NCI-H1417 (cell line): ENCODE measurements at regions not wholly inside any gene's neighbourhood (a gene's known extent, or its start where the extent isn't known, plus 50 kb on each side); places are given as distances from the start of the nearest gene placed in this dataset.
A peak's percentile ranks its signal among the peaks of the same experiment; 100 is the strongest.
"Not testable (repeated sequence)": the region's sequence is repeated elsewhere in the genome, so short reads cannot be mapped to it uniquely, and the experiment has no call there.

Source experiments
- DNase-seq, 3 experiments: peaks; one replicate each; lab custom pipeline; 2025; lab: John Stamatoyannopoulos, UW

DNA sequence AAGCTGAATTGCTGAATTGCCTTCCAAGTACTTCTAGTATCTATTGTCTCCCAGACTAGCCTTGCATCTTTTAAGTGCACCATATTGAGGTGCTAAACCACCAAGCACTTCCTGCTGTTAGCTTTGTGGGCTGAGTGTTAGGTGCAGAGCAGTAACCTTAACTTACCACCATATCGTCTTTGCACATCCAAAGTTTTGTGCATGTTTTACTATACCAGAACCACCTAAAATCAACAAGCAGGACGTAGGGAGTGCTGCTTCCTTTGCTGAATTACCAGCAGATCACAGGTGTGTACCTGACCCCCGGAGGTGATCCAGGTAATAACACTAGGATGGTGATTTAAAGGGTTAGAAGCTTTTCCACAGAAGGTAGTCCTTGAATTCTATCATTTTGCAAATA lies 359.9 kb upstream of the HNRNPA3 start:
- DNase-seq: peak; percentile 18 to 74 (median 43)

DNA sequence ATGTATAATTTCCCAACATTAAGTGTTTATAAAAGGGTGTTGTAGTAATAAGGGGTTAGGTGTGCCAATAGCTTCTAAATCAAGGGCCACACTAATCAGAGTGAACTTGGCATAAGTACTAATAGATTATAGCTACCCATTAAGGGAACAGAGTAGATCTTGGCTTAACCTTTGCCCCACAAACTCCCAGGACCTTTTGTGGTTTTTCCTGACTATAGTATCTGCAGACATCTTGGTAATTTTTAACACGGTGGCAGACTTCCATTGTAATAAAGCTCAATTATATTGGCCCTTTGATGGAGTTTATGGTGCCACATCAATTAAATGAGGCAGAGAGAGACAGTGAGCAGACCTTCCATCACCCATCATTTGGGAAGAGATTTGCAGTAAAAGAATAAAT lies 358.5 kb upstream of the HNRNPA3 start:
- peak in 1 of 3 experiments; percentile 29 for DNase-seq

DNA sequence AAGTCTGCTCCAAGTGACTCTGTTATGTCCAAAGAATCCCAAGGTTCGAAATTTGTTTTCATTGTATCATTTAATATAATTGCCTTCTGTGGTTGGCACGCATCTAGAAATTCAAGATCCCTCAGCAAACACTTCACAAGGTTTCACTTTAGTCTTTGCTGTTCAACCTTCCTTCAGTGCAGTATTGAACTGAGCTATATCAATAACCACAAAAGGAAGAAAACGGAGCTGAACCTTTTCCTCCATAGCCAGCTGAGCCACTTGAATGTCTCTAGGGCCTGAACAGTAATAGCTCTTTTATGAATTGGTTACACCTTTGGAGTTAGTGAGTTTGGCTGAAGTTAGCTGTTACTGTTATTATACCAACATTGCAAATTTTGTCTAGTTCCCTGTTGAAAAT lies 357.7 kb upstream of the HNRNPA3 start:
- peak in 2 of 3 experiments; percentile 11 to 46 for DNase-seq

DNA sequence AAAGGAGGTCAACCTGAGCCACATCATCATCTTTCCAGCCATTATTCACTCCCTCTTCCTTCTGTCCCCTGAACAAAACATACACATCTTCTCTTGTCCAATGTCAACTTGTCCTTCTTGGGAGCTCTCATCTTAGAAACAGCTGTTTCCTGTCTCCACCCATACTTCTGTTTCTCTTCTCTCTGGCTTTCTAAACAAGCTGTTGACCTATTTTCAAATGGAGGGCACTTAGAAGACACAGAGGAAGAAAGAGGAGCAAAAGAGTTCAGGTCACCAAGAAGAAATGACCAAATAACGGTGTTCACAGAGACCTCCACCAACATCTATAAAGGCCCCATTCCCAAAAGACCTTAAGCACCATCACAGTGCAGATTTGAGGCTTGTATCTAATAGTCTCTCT lies 355.9 kb upstream of the HNRNPA3 start:
- no peak for DNase-seq

DNA sequence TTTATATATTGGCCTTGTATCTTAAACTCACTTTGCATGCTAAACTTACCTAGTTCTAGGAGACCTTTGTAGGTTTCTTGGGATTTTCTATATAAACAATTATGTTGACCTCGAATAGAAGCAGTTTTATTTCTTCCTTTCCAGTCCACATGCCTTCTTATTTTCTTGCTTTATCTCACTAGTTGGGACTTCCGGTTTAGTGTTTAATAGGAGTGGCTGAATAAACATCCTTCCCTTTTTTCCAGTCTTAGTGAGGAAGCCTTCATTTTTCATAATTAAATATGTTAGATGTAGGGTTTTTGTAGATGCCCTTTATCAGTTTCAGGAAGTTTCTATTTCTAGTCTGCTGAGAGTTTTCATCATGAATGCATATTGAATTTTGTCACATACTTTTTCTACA lies 347.3 kb upstream of the HNRNPA3 start:
- DNase-seq: no peak

DNA sequence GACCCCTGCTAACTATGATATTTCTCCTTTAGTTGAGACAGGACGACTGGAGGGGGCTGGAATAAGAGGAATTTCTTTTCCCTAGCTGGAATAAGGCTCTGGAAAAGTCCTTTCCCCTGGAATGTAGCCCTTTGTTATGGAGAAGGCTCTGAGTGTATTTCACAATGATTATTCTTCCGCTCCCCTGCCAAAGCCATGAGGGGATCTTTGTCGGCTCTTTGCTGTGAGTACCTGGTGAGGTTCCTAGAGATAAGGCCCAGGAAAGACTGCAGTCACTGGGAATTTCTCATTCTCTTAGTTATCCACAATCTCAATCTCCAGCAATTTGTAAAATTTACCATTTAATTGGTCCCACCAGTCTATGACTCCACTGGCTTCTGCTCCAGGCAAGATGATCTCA lies 340.2 kb upstream of the HNRNPA3 start:
- DNase-seq: no peak

DNA sequence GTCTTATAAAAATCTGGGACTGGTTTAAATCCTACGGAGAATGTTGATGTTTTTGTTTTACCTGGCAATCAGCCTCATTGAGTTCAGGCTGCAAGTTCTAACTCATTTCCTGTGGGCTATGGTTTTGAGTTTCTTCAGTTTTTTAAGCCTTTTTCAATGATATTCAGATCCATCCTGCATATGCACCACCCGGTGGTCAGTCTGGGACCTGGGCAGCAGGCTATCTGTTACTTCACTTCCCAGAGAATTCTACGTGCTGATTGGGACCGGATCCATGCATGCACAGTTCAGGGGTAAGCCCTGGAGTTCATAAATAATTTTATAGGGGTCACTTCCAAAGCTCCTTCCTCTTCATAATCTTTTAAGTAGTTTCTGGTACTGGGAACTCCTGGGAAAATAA lies 339.2 kb upstream of the HNRNPA3 start:
- DNase-seq: no peak

DNA sequence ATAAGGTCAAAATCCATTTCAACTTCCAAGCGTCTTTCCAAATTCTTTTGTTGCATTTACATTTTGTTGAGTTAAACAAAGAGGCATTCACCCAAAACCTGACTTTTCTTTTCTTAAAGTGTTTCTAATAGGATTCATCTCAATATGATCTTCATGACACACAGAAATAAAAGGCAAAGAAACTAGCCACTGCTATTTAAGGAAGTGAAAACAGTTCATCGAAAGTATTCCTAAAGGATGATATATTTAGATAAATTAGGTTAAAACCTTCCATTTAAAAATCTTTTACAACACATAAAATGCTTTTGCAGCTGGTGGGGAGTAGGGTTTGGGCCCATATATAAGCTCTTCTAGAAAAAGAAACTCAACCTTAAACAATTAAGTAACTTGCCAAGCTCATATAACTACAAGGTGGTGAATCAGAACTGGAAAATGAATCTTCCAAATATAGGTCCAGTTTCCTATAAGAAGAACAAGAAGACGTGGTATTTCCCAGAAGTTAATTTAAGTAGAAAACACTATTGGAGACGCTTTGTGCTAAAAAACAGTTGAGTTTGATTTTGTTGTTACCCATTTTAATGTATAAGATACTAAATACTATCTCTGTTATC lies 336.0 kb upstream of the HNRNPA3 start:
- no peak for DNase-seq

DNA sequence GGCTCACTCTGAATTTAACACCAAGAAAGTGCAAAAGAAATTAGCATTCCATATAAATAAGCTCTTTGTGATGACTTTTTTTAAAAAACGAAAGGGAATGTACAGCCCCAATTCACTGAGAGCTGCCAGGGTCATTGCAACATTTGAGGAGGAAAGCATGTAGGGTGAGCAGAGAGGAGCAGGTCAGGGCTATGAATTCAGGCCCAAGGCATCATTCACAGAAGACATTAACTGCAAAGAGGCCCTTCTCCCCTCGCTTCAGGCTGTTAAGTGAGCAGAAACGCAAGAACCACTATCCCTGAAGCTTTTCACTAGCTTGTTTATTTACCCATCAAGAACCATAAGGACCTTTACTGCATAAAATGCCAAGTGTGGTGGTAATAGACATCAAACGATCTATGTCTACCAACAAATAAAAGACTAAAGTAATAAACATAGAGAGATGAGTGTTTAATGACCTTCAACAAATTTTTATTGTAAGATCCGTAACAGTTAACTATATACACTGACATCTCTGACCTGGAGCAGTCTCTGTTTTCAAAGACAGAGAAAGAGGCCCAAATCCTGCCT lies 333.1 kb upstream of the HNRNPA3 start:
- DNase-seq: peak in 2 of 3 experiments; percentile 24 to 57

DNA sequence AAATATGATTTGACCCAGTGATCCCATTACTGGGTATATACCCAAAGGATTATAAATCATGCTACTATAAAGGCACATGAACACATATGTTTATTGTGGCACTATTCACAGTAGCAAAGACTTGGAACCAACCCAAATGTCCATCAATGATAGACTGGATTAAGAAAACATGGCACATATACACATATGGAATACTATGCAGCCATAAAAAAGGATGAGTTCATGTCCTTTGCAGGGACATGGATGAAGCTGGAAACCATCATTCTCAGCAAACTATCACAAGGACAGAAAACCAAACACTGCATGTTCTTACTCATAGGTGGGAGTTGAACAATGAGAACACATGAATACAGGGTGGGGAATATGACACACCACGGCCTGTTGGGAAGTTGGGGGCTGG lies 330.5 kb upstream of the HNRNPA3 start:
- not testable (repeated sequence) for DNase-seq

DNA sequence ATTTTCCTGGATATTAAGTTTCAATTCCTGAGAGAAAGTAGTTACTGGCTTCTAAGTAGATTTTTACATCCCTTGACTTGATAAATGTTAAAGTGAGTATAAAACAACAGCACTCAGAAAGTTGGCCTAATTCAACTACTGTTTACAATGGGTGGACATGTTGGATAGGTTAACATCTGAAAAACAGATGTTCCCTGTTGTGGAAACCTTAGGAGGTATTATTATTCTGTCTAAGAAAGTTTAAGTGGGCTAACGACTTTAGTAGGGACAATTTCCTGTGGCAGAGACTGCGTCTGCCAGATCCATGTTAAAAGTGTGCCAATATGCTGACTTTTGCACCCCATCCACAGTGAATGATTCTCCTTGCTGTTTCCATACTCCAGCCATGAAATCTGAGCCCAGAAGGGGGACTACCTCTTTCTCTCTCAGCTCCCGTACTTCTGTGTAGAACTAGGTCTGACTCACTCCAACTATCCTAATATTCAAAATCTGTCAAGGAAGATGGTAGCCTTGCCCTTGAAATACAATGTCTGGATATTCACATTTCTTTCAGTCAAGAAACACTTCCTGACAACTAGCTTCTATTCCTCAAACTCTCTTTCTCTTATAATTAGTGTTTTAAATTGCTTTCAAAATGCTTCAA lies 327.5 kb upstream of the HNRNPA3 start:
- no peak for DNase-seq

DNA sequence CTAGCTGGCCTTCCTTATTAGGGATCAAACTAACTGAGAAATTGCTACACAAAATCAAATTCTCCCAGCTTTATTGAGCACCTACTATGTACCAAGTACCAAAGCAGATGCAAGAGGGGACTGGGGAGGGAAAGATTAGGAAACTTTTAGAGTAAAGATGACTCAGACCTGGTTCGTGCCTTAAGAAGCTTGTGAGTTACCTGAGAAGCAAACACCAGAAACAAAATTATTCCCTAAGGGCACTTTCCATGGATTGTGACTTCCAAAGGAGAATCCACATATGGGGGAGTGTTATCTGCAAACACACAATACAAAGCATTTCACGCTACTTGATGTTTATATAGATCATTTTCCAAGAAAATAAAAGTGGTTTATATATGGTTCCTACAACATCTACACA lies 326.9 kb upstream of the HNRNPA3 start:
- peak in 1 of 3 experiments; percentile 45 for DNase-seq

DNA sequence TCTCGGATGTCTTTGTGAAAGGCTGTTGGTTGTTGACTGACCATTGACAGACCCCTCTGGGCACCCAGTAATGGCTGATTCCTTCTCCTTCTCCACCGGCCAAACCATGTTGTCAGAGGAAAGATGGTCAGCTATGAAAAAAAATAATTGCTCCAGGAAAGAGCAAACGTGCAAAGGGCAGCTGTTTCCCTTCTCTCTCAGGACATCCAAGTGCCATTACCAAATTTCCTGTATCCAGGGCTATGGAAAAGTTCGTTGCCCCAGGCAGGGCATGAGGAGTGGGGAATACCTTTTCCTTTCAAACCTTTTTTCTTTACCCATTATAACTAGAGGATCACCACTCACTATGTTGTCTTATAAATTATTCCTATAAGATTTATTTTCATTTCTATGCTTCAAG lies 321.5 kb upstream of the HNRNPA3 start:
- no peak for DNase-seq

DNA sequence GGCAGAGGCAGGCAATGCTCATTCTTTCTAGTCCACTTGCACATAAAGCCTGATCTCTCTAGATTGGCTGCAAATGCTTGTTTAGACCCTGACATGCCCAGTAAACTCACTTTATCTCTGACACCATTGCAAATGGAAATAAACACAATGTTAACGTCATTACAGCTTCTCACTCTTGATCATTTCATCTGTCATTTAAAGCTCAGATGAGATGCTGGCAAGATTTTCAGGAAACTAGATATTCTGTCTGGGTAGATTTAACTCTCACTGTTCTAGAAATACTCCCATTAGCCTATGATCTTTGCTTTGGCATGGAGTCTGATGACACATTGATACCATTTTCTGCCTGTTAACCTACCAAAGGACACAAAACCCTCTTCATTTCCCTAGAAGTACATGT lies 320.7 kb upstream of the HNRNPA3 start:
- no peak for DNase-seq

DNA sequence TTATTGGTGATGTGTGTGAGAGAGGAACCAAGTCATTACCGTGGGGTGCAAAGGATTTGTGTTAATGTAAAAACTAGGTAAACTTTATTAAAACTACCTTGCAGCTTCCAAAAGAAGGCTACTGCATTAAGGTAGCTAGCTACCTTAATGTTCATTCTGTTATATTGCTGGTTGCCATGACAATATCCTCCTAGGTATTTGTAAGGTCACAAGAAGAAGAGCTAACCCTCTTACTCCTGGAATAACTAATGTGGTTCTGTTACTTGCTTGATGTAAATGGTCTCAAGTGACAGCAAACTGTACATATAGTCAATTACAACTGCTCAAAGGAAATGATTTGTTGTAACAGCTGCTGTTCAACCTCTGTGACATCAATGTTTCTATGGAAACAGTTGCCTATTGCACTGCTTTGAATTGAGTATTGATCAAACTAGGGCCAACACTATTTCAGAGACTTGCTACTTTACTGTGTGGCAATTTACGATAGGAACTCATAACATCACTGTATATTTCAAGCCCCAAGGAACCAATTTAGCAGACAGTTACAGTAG lies 319.8 kb upstream of the HNRNPA3 start:
- peak in 2 of 3 experiments; percentile 44 to 87 for DNase-seq

DNA sequence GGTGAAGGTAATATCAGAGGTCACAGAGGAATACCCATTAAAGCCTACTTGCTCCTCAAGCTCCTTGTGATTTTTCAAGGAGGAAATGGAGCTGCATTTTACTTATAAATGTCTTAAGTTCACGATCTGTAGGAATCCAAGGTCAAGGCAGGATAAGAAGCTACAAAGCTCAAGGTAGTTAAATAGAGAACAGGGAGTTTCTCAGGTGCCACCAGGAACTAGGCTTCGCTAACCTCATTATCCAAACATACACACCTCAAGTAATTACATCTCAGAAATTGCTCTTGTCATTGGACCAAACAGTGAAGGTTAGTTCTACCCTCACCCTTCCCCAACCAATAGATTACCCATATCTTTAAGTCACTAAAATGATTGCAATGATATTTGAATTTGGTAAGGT lies 317.4 kb upstream of the HNRNPA3 start:
- no peak for DNase-seq

DNA sequence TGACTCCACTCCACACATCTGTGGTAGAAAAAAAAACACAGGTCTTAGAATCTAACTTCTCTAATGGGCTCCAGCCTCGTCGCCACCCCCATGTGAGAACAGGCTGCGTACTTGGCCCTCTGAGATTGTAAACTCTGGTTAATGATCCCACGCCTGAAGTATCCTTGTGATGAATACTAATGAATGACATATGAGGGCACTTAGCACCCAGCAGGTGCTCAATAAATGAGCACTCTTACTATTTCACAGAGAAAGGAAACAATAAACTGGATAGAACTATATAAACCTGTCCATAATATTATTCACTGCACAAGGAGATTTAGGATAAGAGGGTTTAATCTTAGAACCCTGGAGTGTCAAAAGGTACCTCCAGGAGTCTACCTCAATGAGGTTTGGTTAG lies 310.1 kb upstream of the HNRNPA3 start:
- DNase-seq: peak in 2 of 3 experiments; percentile 49 to 65

DNA sequence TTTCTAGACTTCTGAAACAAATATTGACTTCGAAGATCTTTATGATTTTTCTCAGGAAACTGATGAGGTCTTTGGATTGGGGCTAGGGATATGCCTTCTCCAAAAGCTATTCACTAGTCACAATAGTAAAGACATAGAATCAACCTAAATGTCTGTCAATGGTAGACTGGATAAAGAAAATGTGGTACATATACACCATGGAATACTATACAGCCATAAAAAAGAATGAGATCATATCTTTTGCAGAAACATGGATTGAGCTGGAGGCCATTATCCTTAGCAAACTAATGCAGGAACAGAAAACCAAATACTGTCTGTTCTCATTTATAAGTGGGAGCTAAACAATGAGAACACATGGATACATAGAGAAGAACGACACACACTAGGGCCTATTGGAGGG lies 308.5 kb upstream of the HNRNPA3 start:
- DNase-seq: not testable (repeated sequence)

DNA sequence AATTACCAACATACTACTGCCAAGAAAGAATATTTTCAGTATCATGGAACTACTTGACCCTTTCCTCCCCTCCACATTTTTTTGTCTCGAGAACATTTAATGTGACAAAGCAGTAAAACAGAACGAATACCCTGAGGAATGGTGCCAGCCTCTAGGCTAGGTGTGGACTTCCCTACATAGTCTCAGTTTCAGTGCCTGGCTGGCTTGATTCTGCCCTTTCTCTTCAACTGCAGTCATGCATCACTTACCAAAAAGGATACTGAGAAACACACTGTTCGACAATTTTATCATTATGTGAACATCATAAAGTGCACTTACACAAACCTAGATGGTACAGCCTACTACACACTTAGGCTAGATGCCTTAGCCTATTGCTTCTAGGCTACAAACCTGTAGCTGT lies 305.3 kb upstream of the HNRNPA3 start:
- no peak for DNase-seq

DNA sequence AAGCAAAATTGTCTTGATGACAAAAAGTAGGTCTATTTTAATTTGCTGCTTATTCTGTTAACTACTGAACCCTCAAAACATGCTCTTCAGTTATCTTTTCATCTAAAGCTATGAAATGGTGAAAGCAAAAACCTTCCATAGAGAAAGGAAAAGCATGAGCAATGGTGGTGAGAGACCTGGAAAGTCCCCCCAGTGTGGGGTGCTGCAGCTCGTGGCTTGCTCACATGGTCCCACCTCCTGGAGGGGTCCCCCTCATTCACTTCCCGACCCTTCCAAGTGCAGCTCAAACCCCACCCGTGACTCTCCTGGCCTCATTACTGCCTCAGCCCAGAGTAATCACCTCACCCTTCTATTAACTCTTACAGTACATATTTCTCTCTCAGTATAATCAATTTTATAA lies 301.8 kb upstream of the HNRNPA3 start:
- no peak for DNase-seq

DNA sequence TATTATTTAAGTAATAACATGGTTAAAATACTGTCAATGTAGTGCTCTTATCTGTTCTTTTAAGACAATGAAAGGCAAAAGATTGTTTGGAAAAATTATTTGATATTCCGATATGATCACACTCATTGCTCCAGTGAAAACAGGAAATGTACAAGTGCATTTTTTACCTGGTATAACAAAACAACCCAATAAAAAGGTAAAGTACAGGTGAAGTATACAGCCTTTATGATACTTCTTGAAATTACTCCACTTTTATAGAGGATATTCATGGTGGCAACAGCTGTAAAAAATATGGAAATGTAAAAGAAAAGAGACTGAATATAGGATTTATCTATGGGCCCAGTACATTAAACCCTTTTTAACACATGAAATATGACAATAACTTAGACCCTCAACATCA lies 298.6 kb upstream of the HNRNPA3 start:
- no peak for DNase-seq

DNA sequence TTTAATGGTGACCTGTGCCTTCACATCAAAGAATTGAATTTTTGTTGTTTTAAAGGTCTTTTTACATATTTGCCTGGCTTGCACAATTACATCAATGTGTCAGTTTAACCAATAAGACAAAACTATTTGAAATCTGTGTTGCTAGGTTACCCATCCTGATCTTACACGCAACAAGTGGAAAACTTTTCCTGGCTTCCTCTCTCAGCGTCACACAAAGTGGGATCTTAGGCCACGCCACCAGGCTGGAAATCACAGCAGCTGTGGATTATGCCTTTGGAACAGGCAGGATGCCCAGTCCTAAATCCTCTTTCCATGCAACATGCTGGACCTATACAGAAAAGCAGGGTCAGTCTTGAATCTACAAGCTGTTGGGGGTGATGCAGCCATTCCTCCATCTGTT lies 298.2 kb upstream of the HNRNPA3 start:
- DNase-seq: no peak

DNA sequence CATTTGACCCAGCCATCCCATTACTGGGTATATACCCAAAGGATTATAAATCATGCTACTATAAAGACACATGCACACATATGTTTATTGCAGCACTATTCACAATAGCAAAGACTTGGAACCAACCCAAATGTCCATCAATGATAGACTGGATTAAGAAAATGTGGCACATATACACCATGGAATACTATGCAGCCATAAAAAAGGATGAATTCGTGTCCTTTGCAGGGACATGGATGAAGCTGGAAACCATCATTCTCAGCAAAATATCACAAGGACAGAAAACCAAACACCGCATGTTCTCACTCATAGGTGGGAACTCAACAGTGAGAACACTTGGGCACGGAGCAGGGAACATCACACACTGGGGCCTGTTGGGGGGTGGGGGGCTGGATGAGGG lies 290.0 kb upstream of the HNRNPA3 start:
- not testable (repeated sequence) for DNase-seq
